ENCODE measurements at regions not wholly inside any gene's neighbourhood (a gene's known extent, or its start where the extent isn't known, plus 50 kb on each side); places are given as distances from the start of the nearest gene placed in this dataset.
"Not testable (repeated sequence)": the region's sequence is repeated elsewhere in the genome, so short reads cannot be mapped to it uniquely, and the experiment has no call there.

- DNase-seq (ENCODE audit: low read depth) = no peak
These were observed 140.2 kb downstream of the ENC1 start for GRCh38 chr5:74500110-74500917.

GRCh38 chr5:74499256-74500050 lies 141.1 kb downstream of the ENC1 start:
- no peak for DNase-seq (ENCODE audit: low read depth)

- no peak for DNase-seq (ENCODE audit: low read depth)
These were observed 142.8 kb downstream of the ENC1 start for GRCh38 chr5:74497706-74498105.

GRCh38 chr5:74493411-74493810 lies 147.1 kb downstream of the ENC1 start:
- DNase-seq (ENCODE audit: low read depth) = no peak

- no peak for DNase-seq (ENCODE audit: low read depth)
These were observed 148.3 kb downstream of the ENC1 start for GRCh38 chr5:74492230-74492629.

GRCh38 chr5:74491586-74491985 lies 148.9 kb downstream of the ENC1 start:
- no peak for DNase-seq (ENCODE audit: low read depth)

- no peak for DNase-seq (ENCODE audit: low read depth)
These were observed 149.7 kb downstream of the ENC1 start for GRCh38 chr5:74490814-74491213.

- no peak for DNase-seq (ENCODE audit: low read depth)
These were observed 157.5 kb downstream of the ENC1 start for GRCh38 chr5:74482990-74483389.

GRCh38 chr5:74482523-74482922 lies 158.0 kb downstream of the ENC1 start:
- no peak for DNase-seq (ENCODE audit: low read depth)

- DNase-seq (ENCODE audit: low read depth) = not testable (repeated sequence)
These were observed 159.2 kb downstream of the ENC1 start for GRCh38 chr5:74481357-74481756.

GRCh38 chr5:74480201-74480600 lies 160.3 kb downstream of the ENC1 start:
- no peak for DNase-seq (ENCODE audit: low read depth)

- no peak for DNase-seq (ENCODE audit: low read depth)
These were observed 162.2 kb downstream of the ENC1 start for GRCh38 chr5:74478328-74478727.

- DNase-seq (ENCODE audit: low read depth) = no peak
These were observed 162.8 kb downstream of the ENC1 start for GRCh38 chr5:74477761-74478160.

GRCh38 chr5:74476819-74477453 lies 163.6 kb downstream of the ENC1 start:
- no peak for DNase-seq (ENCODE audit: low read depth)

GRCh38 chr5:74476046-74476818 lies 164.3 kb downstream of the ENC1 start:
- DNase-seq (ENCODE audit: low read depth) = no peak

- DNase-seq (ENCODE audit: low read depth) = no peak
These were observed 168.7 kb downstream of the ENC1 start for GRCh38 chr5:74471875-74472274.

- no peak for DNase-seq (ENCODE audit: low read depth)
These were observed 171.1 kb downstream of the ENC1 start for GRCh38 chr5:74469234-74469994.

GRCh38 chr5:74468421-74468820 lies 172.1 kb downstream of the ENC1 start:
- no peak for DNase-seq (ENCODE audit: low read depth)

- DNase-seq (ENCODE audit: low read depth) = no peak
These were observed 174.8 kb downstream of the ENC1 start for GRCh38 chr5:74465724-74466123.

- DNase-seq (ENCODE audit: low read depth) = no peak
These were observed 175.9 kb downstream of the ENC1 start for GRCh38 chr5:74464512-74465209.

GRCh38 chr5:74462356-74462755 lies 178.2 kb downstream of the ENC1 start:
- DNase-seq (ENCODE audit: low read depth) = no peak

All from stimulated activated CD8-positive, alpha-beta memory T cell treated with anti-CD3 and anti-CD28 coated beads, Interleukin-12 subunit alpha, Interleukin-12 subunit beta, amount 100 ng/mL, for 4 hours (primary cell).